Caco-2 (cell line): ENCODE measurements at regions not wholly inside any gene's neighbourhood (a gene's known extent, or its start where the extent isn't known, plus 50 kb on each side); places are given as distances from the start of the nearest gene placed in this dataset.

Experiments used
- BruUV-seq: library from RNA; stranded (reverse); fragments of 400-500 nt; replicated peaks from 2 replicates; lab custom pipeline; 2021; lab: Mats Ljungman, UMichigan
- CTCF ChIA-PET: fragments of 300-600 bp; sonication (Branson Sonifier 250); formaldehyde crosslinking; loops from one replicate; lab custom pipeline; 2022; ENCODE audit warnings: antibody characterized with exemption; lab: Charles Lee
- POLR2A ChIA-PET: fragments of 300-600 bp; sonication (Branson Sonifier 250); formaldehyde crosslinking; loops from one replicate; lab custom pipeline; 2022; ENCODE audit warnings: antibody characterized with exemption; lab: Charles Lee
- DNase-seq, 2 experiments: peaks; one replicate each; pipeline versions ENCODE4 v3.0.0 to v3.0.0-alpha.2; 2020 to 2022
- H3K27me3 ChIP-seq: replicated peaks from 2 replicates; pipeline ENCODE4 v1.6.0; 2011; ENCODE audit warnings: low read length; ENCODE audit not compliant: control insufficient read depth, insufficient read depth
- H3K36me3 ChIP-seq: 2 replicates; pipeline ENCODE4 v1.5.1; 2011; ENCODE audit warnings: low read length; ENCODE audit not compliant: control insufficient read depth, insufficient read depth
- H3K4me1 ChIP-seq: fragments of 250-450 bp; sonication (Bioruptor Pico); 2 replicates; pipeline ENCODE4 v1.5.1; 2020; ENCODE audit warnings: mild to moderate bottlenecking
- H3K4me3 ChIP-seq: 2 replicates; pipeline ENCODE4 v1.5.1; 2011; ENCODE audit warnings: low read depth, mild to moderate bottlenecking, control low read depth, low read length
- H3K9me3 ChIP-seq: fragments of 250-450 bp; sonication (Bioruptor Pico); 2 replicates; pipeline ENCODE4 v1.5.1; 2020; ENCODE audit warnings: mild to moderate bottlenecking, moderate library complexity
- H3K27ac Mint-ChIP-seq: one replicate; pipeline ENCODE4 v1.8.0; 2022; ENCODE audit warnings: mixed read lengths; ENCODE audit not compliant: unreplicated experiment
- H3K27me3 Mint-ChIP-seq: one replicate; pipeline ENCODE4 v1.8.0; 2022; ENCODE audit warnings: mixed read lengths; ENCODE audit not compliant: insufficient read depth, unreplicated experiment
- H3K36me3 Mint-ChIP-seq: one replicate; pipeline ENCODE4 v1.8.0; 2022; ENCODE audit warnings: mild to moderate bottlenecking, mixed read lengths; ENCODE audit not compliant: insufficient read depth, unreplicated experiment
- H3K4me1 Mint-ChIP-seq: one replicate; pipeline ENCODE4 v1.8.0; 2022; ENCODE audit warnings: low read depth, mixed read lengths; ENCODE audit not compliant: unreplicated experiment
- H3K4me3 Mint-ChIP-seq: one replicate; pipeline ENCODE4 v1.8.0; 2022; ENCODE audit warnings: mild to moderate bottlenecking, moderate library complexity, mixed read lengths; ENCODE audit not compliant: unreplicated experiment
- H3K9me3 Mint-ChIP-seq: one replicate; pipeline ENCODE4 v1.8.0; 2022; ENCODE audit warnings: mixed read lengths; ENCODE audit not compliant: unreplicated experiment
- intact Hi-C: fragments of 100-400 bp; cut with micrococcal nuclease; formaldehyde crosslinking; loops from one replicate; pipeline ENCODE4 v1.10.0; 2022; ENCODE audit not compliant: unreplicated experiment
- TF ChIP-seq, protein P1 (sequence below), 2 experiments: fragments of 200-600 bp in 1 of 2; IDR thresholded peaks; 1 replicate in 1 of 2; 2 replicates in 1 of 2; pipeline versions ENCODE4 v1.5.1 to v1.8.0; 2011 to 2022; ENCODE audit warnings: antibody characterized with exemption in 1 of 2, control low read depth in 1 of 2, inconsistent platforms in 1 of 2, low read depth in 1 of 2, low read length in 1 of 2, mild to moderate bottlenecking in 1 of 2, moderate library complexity in 1 of 2; ENCODE audit not compliant: insufficient read depth in 1 of 2, severe bottlenecking in 1 of 2, unreplicated experiment in 1 of 2

DNA sequence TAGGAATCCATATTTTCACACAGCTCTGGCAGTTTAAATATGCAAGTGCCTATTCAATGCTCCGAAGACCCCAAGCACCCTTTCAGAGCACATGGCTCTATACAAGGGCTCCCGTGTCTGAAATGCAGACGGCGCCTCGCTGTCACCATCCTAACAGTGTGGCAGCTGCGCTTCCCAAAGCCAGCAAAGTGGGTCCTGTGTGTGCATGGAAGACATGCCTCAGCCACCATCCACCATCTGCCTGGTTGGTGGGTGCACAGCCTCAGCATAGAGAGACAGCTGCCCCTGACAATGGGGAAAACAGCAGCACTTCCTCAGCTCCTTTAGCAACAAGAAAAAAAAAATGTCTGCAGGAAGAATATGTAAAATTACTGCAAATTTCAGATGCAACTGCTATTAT, 218.1 kb downstream of the SP3 start:
- Histone ChIP-seq H3K4me3 (no peak overlapping the region), H3K36me3 (no peaks in the 10 kb centered on the region), H3K9me3 (no peaks in the 10 kb centered on the region), H3K27me3 (no peaks in the 10 kb centered on the region), H3K4me1 (no peaks in the 10 kb centered on the region)
- TF ChIP-seq, protein P1, sequence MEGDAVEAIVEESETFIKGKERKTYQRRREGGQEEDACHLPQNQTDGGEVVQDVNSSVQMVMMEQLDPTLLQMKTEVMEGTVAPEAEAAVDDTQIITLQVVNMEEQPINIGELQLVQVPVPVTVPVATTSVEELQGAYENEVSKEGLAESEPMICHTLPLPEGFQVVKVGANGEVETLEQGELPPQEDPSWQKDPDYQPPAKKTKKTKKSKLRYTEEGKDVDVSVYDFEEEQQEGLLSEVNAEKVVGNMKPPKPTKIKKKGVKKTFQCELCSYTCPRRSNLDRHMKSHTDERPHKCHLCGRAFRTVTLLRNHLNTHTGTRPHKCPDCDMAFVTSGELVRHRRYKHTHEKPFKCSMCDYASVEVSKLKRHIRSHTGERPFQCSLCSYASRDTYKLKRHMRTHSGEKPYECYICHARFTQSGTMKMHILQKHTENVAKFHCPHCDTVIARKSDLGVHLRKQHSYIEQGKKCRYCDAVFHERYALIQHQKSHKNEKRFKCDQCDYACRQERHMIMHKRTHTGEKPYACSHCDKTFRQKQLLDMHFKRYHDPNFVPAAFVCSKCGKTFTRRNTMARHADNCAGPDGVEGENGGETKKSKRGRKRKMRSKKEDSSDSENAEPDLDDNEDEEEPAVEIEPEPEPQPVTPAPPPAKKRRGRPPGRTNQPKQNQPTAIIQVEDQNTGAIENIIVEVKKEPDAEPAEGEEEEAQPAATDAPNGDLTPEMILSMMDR (IDR thresholded peaks at IDR 0.05; ENCODE audit: insufficient read depth in 1 of 2, low read depth in 1 of 2, low read length in 1 of 2, severe bottlenecking in 1 of 2, unreplicated experiment in 1 of 2) = no peak
- Mint-ChIP-seq H3K4me3 (no peak overlapping the region), H3K27me3 (peaks cover 2% of the 10 kb centered on the region), H3K27ac (no peak overlapping the region), H3K9me3 (no peaks in the 10 kb centered on the region), H3K4me1 (no peaks in the 10 kb centered on the region), H3K36me3 (no peaks in the 10 kb centered on the region)
- no peak for DNase-seq
- POLR2A ChIA-PET = interaction anchor here (0.6 kb wide), 1 partner anchor 63 kb away, joined by 4 read pairs; no protein-coding TSS in a partner anchor
- CTCF ChIA-PET = interaction anchor here (0.6 kb wide), 1 partner anchor 1168 kb away, joined by 4 read pairs; no protein-coding TSS in a partner anchor
- intact Hi-C loops = no loop called here
- no TSS peak for BruUV-seq

DNA sequence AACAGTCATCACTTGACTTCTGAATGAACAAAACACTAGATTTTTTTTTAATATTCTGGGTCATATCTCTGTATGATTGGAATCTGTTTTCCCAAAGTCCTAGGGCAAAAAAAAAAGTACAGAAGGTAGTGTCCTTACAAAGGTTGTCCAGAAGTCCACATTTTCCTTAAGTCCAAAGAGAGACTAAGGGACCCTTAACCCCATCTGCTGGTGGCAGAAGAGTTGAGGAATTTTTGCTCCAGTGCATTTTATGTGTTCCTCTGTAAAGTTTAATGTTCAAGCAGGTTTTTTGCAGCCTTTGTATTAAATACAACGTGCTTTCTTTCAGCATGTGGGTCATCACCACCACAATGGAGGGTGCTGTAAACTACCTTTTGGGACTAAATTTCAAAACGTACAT, 215.9 kb downstream of the SP3 start:
- no peaks in the 10 kb centered on the region for H3K4me1 ChIP-seq
- TF ChIP-seq, protein P1 (IDR thresholded peaks at IDR 0.05; ENCODE audit: insufficient read depth in 1 of 2, low read depth in 1 of 2, low read length in 1 of 2, severe bottlenecking in 1 of 2, unreplicated experiment in 1 of 2) = peak; percentile 52 to 62
- Mint-ChIP-seq H3K27ac (no peak overlapping the region), H3K27me3 (peaks cover under 1% of the 10 kb centered on the region), H3K4me3 (no peak overlapping the region), H3K4me1 (peaks cover 5% of the 10 kb centered on the region), H3K36me3 (no peaks in the 10 kb centered on the region), H3K9me3 (no peaks in the 10 kb centered on the region)
- H3K9me3 ChIP-seq = no peaks in the 10 kb centered on the region
- DNase-seq = peak in 1 of 2 experiments; percentile 38
- H3K27me3 ChIP-seq = no peaks in the 10 kb centered on the region
- intact Hi-C loops = loop anchor here (1.0 kb wide), 2 partner anchors 178 to 347 kb away; no protein-coding TSS in a partner anchor
- POLR2A ChIA-PET = no interaction called here
- no peaks in the 10 kb centered on the region for H3K36me3 ChIP-seq
- BruUV-seq = no TSS peak
- no peak overlapping the region for H3K4me3 ChIP-seq
- CTCF ChIA-PET = interaction anchor here (0.6 to 1.0 kb wide), 3 partner anchors 34 to 588 kb away, joined by 4 to 5 read pairs (median 4); no protein-coding TSS in a partner anchor

DNA sequence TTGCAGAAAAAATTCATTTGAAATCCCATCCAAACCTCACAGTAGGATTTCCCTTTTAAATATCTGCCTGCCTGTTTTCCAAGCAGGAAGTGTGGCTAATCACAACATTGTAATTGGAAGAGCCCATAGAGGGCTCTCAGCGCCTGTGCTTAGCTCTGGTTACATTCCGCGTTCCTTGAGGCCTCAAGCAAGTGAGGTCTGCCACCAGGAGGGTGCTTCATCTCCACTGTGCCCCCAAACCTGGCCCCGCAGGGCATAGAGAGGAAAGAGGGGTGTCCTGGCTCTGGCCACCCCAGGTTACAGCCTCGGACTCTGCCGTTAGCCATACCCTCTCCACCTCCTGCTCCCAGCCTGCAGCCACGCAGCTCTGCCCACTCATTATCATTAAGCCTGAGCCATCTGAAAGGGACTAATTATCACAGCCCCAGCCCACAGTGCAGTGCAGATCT, 214.8 kb downstream of the SP3 start:
- Mint-ChIP-seq H3K4me1 (peaks cover 13% of the 10 kb centered on the region), H3K9me3 (no peaks in the 10 kb centered on the region), H3K4me3 (no peak overlapping the region), H3K27me3 (no peaks in the 10 kb centered on the region), H3K27ac (no peak overlapping the region), H3K36me3 (no peaks in the 10 kb centered on the region)
- H3K4me3 ChIP-seq = no peak overlapping the region
- H3K27me3 ChIP-seq = no peaks in the 10 kb centered on the region
- TF ChIP-seq, protein P1 (IDR thresholded peaks at IDR 0.05; ENCODE audit: insufficient read depth in 1 of 2, low read depth in 1 of 2, low read length in 1 of 2, severe bottlenecking in 1 of 2, unreplicated experiment in 1 of 2) = no peak
- intact Hi-C loops = loop anchor here (5.0 kb wide), 1 partner anchor 587 kb away; no protein-coding TSS in a partner anchor
- no peaks in the 10 kb centered on the region for H3K4me1 ChIP-seq
- no peak for DNase-seq
- ChIA-PET POLR2A (no interaction called here), CTCF (interaction anchor here (0.6 to 1.0 kb wide), 4 partner anchors 33 to 722 kb away, joined by 3 to 5 read pairs (median 3); no protein-coding TSS in a partner anchor)
- BruUV-seq = no TSS peak
- no peaks in the 10 kb centered on the region for H3K36me3 ChIP-seq
- no peaks in the 10 kb centered on the region for H3K9me3 ChIP-seq
